Thyroid gland (tissue), 4 donors: ENCODE measurements at regions not wholly inside any gene's neighbourhood (a gene's known extent, or its start where the extent isn't known, plus 50 kb on each side); places are given as distances from the start of the nearest gene placed in this dataset.

Experiments
- DNase-seq, 2 donors: peaks; one replicate each; pipeline ENCODE4 v3.0.0-alpha.2; 2019
- H3K27ac ChIP-seq, 3 donors: fragments of 200-600 bp; sonication (generic); 1 replicate in 2 of 3; 2 replicates in 1 of 3; pipeline ENCODE4 v1.5.1; 2016 to 2019; ENCODE audit warnings: mild to moderate bottlenecking in 1 of 3, moderate library complexity in 1 of 3
- H3K27me3 ChIP-seq: fragments of 200-600 bp; sonication (generic); one replicate; pipeline ENCODE4 v1.5.1; 2019
- H3K36me3 ChIP-seq, 2 donors: fragments of 200-600 bp; sonication (generic); one replicate each; pipeline ENCODE4 v1.5.1; 2016 to 2019
- H3K4me1 ChIP-seq, 2 donors: fragments of 200-600 bp; sonication (generic); one replicate each; pipeline ENCODE4 v1.5.1; 2017 to 2019
- H3K4me3 ChIP-seq, 3 donors: fragments of 200-600 bp; sonication (generic); replicated peaks in 1 of 3; 1 replicate in 2 of 3; 2 replicates in 1 of 3; pipeline ENCODE4 v1.5.1; 2016; ENCODE audit warnings: mild to moderate bottlenecking in 1 of 3
- H3K9me3 ChIP-seq: fragments of 200-600 bp; sonication (generic); one replicate; pipeline ENCODE4 v1.5.1; 2017
- CTCF ChIP-seq, 6 experiments: fragments of 200-600 bp in 3 of 6; fragments of 450-650 bp in 3 of 6; sonication (generic) in 3 of 6; IDR thresholded peaks; one replicate each; pipeline ENCODE4 v1.5.1; 2016 to 2019; ENCODE audit warnings: antibody characterized with exemption in 6 of 6, mild to moderate bottlenecking in 2 of 6, inconsistent platforms in 1 of 6, moderate library complexity in 1 of 6
- POLR2A ChIP-seq, 2 donors: fragments of 450-650 bp; IDR thresholded peaks; one replicate each; pipeline ENCODE4 v1.6.1; 2017; ENCODE audit warnings: antibody characterized with exemption in 2 of 2, mild to moderate bottlenecking in 2 of 2, moderate library complexity in 1 of 2
- WGBS, 2 donors: methylation state at CpG; one replicate each; pipeline ENCODE4 v1.1.5; 2017; 5-methylcytosine and 5-hydroxymethylcytosine counted together
- intact Hi-C: fragments of 100-400 bp; cut with DNase I; formaldehyde crosslinking; loops from one replicate; pipeline ENCODE4 v1.15.1; 2023

DNA sequence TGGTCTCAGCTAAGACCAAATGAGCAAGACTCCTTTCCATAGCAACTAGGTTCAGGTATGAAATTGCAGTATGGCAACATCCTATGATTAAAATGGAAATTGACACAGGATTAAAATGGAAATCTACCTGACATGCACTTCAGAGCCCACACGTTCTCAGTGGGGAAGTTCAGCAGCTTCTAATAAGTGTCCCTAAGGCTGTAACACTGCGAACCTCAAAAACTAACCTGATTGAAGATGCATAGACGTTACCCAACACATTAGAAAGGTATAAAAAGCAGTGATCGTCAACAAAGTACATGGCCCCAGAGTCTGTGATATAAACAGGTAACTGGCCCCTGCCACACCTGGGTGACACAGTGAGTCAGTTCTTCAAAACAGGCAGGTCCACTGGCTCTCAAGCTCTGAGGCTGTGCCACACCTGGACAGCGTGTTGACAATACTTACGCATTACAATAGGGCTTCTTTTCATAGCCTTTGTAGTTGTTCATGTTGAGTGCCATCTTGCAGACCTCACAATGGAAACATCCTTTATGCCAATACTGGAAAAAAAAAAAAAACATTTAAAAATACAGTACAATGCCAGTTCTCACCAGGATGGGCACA lies 274.9 kb upstream of the NEBL start:
- DNase-seq, result peak in 1 of 2 donors; percentile 34
- TF ChIP-seq CTCF (IDR thresholded peaks at IDR 0.05) (no peak), POLR2A (IDR thresholded peaks at IDR 0.05) (no peak)
- intact Hi-C loops, result no loop called here
- Histone ChIP-seq H3K9me3 (no peaks in the 10 kb centered on the region), H3K36me3 (no peaks in the 10 kb centered on the region), H3K27me3 (no peaks in the 10 kb centered on the region), H3K4me1 (peaks cover 23 to 48% of the 10 kb centered on the region in 2 donors), H3K4me3 (peak overlapping the region in 1 of 3 donors; percentile 79), H3K27ac (peak overlapping the region; percentile 85 to 96 (median 94))
- WGBS, 2 donors, result 92 to 94% methylated on average over 6 of the region's 6 CpGs

- H3K4me1 ChIP-seq, result peaks cover 28 to 47% of the 10 kb centered on the region in 2 donors
- H3K9me3 ChIP-seq, result no peaks in the 10 kb centered on the region
- WGBS, 2 donors, result 85 to 92% methylated on average over 14 of the region's 14 CpGs
- H3K27me3 ChIP-seq, result no peaks in the 10 kb centered on the region
- no peak overlapping the region for H3K4me3 ChIP-seq
- DNase-seq, result no peak
- intact Hi-C loops, result no loop called here
- no peak for TF ChIP-seq POLR2A (IDR thresholded peaks at IDR 0.05)
- TF ChIP-seq CTCF (IDR thresholded peaks at IDR 0.05), result peak in 1 of 6 experiments; percentile 17
- peak overlapping the region in 2 of 3 donors; percentile 19 to 94 for H3K27ac ChIP-seq
- no peaks in the 10 kb centered on the region for H3K36me3 ChIP-seq
Observed at GRCh38 chr10:21171197-21171935, 274.3 kb upstream of the NEBL start.

DNA sequence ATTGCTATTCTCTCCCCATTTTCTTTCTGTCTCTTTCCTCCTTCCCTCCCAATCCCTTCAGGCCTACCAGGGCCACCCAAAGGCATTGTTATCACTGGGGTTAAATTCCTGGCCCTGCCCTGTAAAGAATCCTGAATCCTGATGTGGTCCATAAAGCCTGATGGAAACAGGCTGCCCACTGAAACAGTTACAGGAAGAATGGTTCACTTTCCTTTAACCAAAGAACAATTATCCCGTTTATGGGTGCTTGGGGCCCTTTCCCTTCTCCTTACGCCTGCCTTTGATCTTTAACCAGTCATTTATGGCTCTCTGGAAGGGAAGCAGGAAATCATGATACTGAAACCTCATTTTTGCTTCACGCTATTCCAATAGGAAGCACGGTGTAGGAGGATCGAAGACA lies 273.1 kb upstream of the NEBL start:
- Histone ChIP-seq H3K4me1 (peaks cover 24 to 40% of the 10 kb centered on the region in 2 donors), H3K27me3 (no peaks in the 10 kb centered on the region), H3K27ac (peak overlapping the region in 2 of 3 donors; percentile 19 to 45), H3K36me3 (no peaks in the 10 kb centered on the region), H3K4me3 (no peak overlapping the region), H3K9me3 (no peaks in the 10 kb centered on the region)
- TF ChIP-seq POLR2A (IDR thresholded peaks at IDR 0.05) (no peak), CTCF (IDR thresholded peaks at IDR 0.05) (no peak)
- DNase-seq, result no peak
- 69 to 79% methylated on average over 5 of the region's 5 CpGs for whole genome bisulfite sequencing, 2 donors
- intact Hi-C loops, result no loop called here

DNA sequence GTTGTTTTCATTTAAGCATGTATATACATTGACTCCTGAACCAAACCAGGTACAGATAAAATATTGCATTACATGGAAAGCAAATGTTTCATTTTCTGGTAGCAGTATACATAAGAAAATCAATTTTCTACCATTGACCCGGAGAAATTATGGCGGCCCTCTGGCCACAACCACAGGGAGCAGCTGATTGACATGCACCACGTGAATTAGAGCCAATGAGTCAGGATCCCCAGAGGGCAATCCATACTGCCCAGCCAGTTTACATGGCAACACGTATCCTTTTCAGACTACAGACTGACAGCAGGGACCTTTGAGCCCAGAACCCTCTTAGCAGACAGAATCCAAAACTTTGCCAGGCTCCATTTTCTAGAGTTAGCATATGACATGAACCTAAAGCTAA lies 272.2 kb upstream of the NEBL start:
- H3K27ac ChIP-seq, result no peak overlapping the region
- H3K4me3 ChIP-seq, result no peak overlapping the region
- H3K27me3 ChIP-seq, result no peaks in the 10 kb centered on the region
- no peaks in the 10 kb centered on the region for H3K36me3 ChIP-seq
- WGBS, 2 donors, result 84 to 96% methylated on average over 4 of the region's 4 CpGs
- H3K9me3 ChIP-seq, result no peaks in the 10 kb centered on the region
- TF ChIP-seq POLR2A (IDR thresholded peaks at IDR 0.05), result no peak
- no peak for TF ChIP-seq CTCF (IDR thresholded peaks at IDR 0.05)
- intact Hi-C loops, result no loop called here
- DNase-seq, result no peak
- peaks cover 24 to 36% of the 10 kb centered on the region in 2 donors for H3K4me1 ChIP-seq
